ENCODE measurements at regions not wholly inside any gene's neighbourhood (a gene's known extent, or its start where the extent isn't known, plus 50 kb on each side); places are given as distances from the start of the nearest gene placed in this dataset.

DNA sequence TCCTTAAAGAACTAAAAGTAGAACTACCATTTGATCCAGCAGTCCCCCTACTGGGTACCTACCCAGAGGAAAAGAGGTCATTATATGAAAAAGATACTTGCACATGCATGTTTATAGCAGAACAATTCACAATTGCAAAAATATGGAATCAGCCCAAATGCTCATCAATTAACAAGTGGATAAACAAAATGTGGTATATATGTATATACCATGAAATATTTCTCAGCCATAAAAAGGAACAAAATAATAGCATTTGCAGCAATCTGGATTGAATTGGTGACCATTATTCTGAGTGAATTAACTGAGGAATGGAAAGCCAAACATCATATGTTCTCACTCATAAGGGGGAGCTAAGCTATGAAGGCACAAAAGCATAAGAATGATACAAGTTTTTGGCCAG, 64.7 kb upstream of the KRAS start:
- no peak overlapping the region for H3K23ac ChIP-seq (ENCODE audit: insufficient read length)
- H2BK12ac ChIP-seq (ENCODE audit: low read depth, low read length): no peak overlapping the region
- no peaks in the 10 kb centered on the region for H4K20me1 ChIP-seq (replicated peaks in 1 of 2; ENCODE audit: control insufficient read depth in 1 of 2, insufficient read depth in 2 of 2, low read length in 2 of 2)
- no peak for TF ChIP-seq SUZ12 (IDR thresholded peaks at IDR 0.05; ENCODE audit: low read length)
- TF ChIP-seq, protein P1, sequence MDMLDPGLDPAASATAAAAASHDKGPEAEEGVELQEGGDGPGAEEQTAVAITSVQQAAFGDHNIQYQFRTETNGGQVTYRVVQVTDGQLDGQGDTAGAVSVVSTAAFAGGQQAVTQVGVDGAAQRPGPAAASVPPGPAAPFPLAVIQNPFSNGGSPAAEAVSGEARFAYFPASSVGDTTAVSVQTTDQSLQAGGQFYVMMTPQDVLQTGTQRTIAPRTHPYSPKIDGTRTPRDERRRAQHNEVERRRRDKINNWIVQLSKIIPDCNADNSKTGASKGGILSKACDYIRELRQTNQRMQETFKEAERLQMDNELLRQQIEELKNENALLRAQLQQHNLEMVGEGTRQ (IDR thresholded peaks at IDR 0.05; ENCODE audit: low read length): no peak
- no peak for TF ChIP-seq TBP (IDR thresholded peaks at IDR 0.05; ENCODE audit: low read depth, low read length)
- no peak for TF ChIP-seq NANOG (IDR thresholded peaks at IDR 0.05; ENCODE audit: insufficient read depth, low read depth, low read length, poor library complexity, severe bottlenecking)
- TF ChIP-seq TAF1 (IDR thresholded peaks at IDR 0.05; ENCODE audit: low read depth, low read length): no peak
- TF ChIP-seq RBBP5 (IDR thresholded peaks at IDR 0.05; ENCODE audit: borderline replicate concordance, low read depth, low read length): no peak
- TF ChIP-seq CBX8 (IDR thresholded peaks at IDR 0.05; ENCODE audit: borderline replicate concordance, low read depth, low read length): no peak
- no peak for TF ChIP-seq TEAD4 (IDR thresholded peaks at IDR 0.05; ENCODE audit: low read depth, low read length)
- no peaks in the 10 kb centered on the region for H3K9me3 ChIP-seq (ENCODE audit: insufficient read depth in 2 of 2, low read depth in 1 of 2, low read length in 1 of 2)
- H3K4me2 ChIP-seq (ENCODE audit: insufficient read depth in 1 of 2, low read depth in 2 of 2, low read length in 2 of 2): no peak overlapping the region
- no peak overlapping the region for H3K9ac ChIP-seq (replicated peaks in 1 of 4; ENCODE audit: extremely low read depth in 1 of 4, low read depth in 3 of 4, low read length in 3 of 4)
- H2BK5ac ChIP-seq (ENCODE audit: low read depth, low read length): no peak overlapping the region
- no peak overlapping the region for H3K56ac ChIP-seq (replicated peaks; ENCODE audit: insufficient read length, low read depth, low read length)
- no peak overlapping the region for H4K91ac ChIP-seq (replicated peaks; ENCODE audit: insufficient read length, low read length)
- no peak overlapping the region for H2BK120ac ChIP-seq (replicated peaks; ENCODE audit: low read depth, low read length)
- H3K36me3 ChIP-seq (ENCODE audit: control insufficient read depth in 2 of 4, insufficient read depth in 4 of 4, low read length in 3 of 4): no peaks in the 10 kb centered on the region
- CTCF ChIA-PET (ENCODE audit: partially characterized antibody): no interaction called here
- no peak overlapping the region for H2BK20ac ChIP-seq (ENCODE audit: low read length)
- no peaks in the 10 kb centered on the region for H3K27me3 ChIP-seq (replicated peaks in 1 of 4; ENCODE audit: control insufficient read depth in 3 of 4, extremely low read depth in 1 of 4, insufficient read depth in 3 of 4, low read length in 3 of 4)
- POLR2A ChIA-PET (ENCODE audit: partially characterized antibody): no interaction called here
- no peak overlapping the region for H2BK15ac ChIP-seq (ENCODE audit: low read length)
- H3K79me2 ChIP-seq (ENCODE audit: control insufficient read depth in 1 of 2, insufficient read depth in 2 of 2, low read length in 2 of 2): no peaks in the 10 kb centered on the region
- H3K18ac ChIP-seq (ENCODE audit: extremely low read depth, low read length): no peak overlapping the region
- no peak overlapping the region for H3K4ac ChIP-seq (replicated peaks; ENCODE audit: insufficient read length, low read depth, low read length)
- H3K23me2 ChIP-seq (ENCODE audit: low read depth, low read length): no peaks in the 10 kb centered on the region
- no peak overlapping the region for H4K8ac ChIP-seq (ENCODE audit: extremely low read depth, insufficient read depth, low read length)
- no peak overlapping the region for H2AK5ac ChIP-seq (ENCODE audit: low read depth, low read length)
- H3K4me1 ChIP-seq (replicated peaks in 1 of 4; ENCODE audit: control insufficient read depth in 3 of 4, insufficient read depth in 4 of 4, low read length in 3 of 4): no peaks in the 10 kb centered on the region
- H3K14ac ChIP-seq (ENCODE audit: insufficient read length): no peak overlapping the region
- DNase-seq (ENCODE audit: low read depth in 1 of 2, low spot score in 2 of 2) (no peak), FAIRE-seq (no peak)
- no peaks in the 10 kb centered on the region for H3K79me1 ChIP-seq (ENCODE audit: low read depth, low read length)
- H3K4me3 ChIP-seq (ENCODE audit: extremely low read depth in 1 of 4, insufficient read depth in 2 of 4, low read depth in 3 of 4, low read length in 4 of 4): no peak overlapping the region
- no peak overlapping the region for H2AFZ ChIP-seq (ENCODE audit: low read length)
- H3K27ac ChIP-seq (ENCODE audit: low read depth, low read length): no peak overlapping the region
- no peak overlapping the region for H4K5ac ChIP-seq (ENCODE audit: insufficient read length, low read depth, low read length)

All from H1 (cell line).